ENCODE measurements at regions not wholly inside any gene's neighbourhood (a gene's known extent, or its start where the extent isn't known, plus 50 kb on each side); places are given as distances from the start of the nearest gene placed in this dataset.
"Not testable (repeated sequence)": the region's sequence is repeated elsewhere in the genome, so short reads cannot be mapped to it uniquely, and the experiment has no call there.

DNA sequence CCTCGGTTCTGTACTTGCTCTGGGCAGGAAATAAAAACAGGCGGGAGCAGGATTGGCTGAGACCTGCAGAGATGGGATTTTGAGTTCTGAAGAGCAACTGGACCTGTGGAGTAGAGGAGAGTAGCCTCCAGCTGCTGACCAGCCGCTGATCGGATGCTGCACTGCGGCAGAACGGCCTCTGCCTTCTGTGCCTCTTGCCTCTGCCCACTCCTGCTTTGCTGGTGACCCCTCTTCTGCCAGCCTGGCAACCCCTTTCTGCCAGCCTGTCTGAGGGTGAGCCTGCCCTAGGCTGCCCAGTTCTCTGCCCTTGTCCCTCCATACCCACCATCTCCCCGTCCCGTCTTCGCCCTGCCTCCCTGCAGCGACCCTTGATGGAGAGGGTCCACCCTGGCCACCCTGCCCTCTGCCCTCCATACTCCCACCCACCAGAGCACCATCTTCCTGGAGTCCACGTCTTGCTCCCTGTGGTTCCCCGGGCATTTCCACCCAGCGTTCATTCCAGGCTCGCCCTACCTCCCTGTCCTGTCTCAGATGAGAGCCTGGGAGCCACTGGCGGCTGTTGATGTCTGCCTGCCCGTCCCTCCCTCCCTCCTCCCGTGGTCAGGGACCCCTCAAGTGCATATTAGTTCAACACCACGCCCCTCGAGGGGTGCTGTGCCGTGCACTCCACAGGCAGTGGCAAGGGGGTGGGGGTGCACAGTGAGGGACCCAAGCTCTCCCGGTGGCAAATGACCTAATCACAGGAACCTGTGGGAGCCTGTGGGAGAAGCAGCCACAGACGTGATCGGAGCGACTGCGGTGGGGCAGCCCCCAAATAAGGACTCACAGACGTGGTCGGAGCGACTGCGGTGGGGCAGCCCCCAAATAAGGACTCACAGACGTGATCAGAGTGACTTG is 863.3 kb downstream of the TBC1D22A start:
- in situ Hi-C loops (cut with MboI; ENCODE audit: low sequenced_read_pairs) = no loop called here

GRCh38 chr22:47625013-47625385 is 862.5 kb downstream of the TBC1D22A start:
- in situ Hi-C loops (cut with MboI; ENCODE audit: low sequenced_read_pairs) = no loop called here

GRCh38 chr22:47624252-47625012 is 862.0 kb downstream of the TBC1D22A start:
- in situ Hi-C loops (cut with MboI; ENCODE audit: low sequenced_read_pairs) = no loop called here

DNA sequence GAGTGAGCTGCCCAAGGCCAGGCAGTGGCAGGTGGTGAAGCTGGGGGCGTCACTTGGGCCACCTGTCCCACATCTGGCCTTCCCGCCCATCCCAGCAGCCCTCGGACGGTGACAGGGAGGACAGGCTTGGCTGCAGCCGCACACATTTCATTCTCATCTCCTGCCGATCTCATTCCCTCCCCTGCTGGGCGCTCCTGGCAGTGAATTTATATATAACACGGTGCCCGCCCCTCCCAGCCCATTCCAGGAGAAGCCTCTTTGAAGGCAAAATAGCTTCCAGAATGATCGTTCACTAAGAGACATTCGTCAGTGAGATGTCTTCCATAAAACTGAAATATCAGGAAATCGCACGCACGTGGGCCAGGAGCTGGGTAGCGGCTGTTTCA is 861.3 kb downstream of the TBC1D22A start:
- in situ Hi-C loops (cut with MboI; ENCODE audit: low sequenced_read_pairs) = no loop called here

DNA sequence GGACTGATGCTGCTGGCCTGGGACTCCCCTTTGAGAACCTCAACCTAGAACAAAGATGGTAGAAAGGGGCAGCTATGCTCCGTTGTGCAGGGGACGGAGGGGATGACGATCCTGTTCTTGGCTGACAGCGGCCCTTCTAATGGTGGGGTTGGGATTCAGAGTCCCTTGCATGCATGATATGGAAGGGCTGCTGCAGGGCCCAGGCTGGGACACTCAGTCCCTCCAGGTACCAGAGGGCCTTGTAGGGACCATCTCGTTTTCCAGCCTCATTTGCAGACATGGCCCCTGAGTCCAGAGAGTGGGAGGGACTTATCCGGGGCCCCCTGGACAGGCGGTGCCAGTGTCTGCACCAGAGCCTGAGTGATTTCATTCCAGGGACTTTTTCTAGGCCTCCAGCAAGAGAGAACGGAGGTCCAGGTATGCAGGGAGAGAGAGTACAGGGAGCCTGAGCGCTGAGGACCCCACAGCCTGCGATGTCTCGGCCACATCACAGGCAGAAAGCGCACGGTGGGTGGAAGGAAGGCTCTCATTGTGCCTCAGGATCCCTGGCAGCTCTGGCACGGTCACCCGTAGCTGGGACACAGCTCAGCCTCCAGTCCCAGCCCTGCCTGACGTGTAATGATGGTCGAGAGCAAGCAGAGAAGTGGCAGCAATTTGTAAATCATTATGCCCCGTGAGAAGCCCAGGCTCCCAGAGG is 860.8 kb downstream of the TBC1D22A start:
- in situ Hi-C loops (cut with MboI; ENCODE audit: low sequenced_read_pairs) = no loop called here

DNA sequence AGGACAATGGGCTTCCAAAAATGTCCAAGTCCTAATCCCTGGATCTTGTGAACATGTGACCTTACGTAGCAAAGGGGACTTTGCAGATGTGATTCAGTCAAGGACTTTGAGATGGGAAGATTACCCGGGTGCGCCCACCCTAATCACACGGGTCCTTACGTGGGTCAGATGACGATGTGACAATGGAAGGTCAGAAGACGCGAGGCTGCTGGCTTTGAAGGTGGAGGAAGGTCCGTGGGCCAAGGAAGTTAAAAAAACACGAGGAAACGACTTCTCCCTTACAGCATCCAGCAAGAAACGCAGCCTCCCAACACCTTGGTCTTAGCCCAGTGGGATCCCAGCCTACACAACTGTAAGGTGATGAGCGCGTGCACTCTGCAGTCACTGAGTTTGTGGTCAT is 860.1 kb downstream of the TBC1D22A start:
- in situ Hi-C loops (cut with MboI; ENCODE audit: low sequenced_read_pairs) = no loop called here

- in situ Hi-C loops (cut with MboI; ENCODE audit: low sequenced_read_pairs) = no loop called here
These were observed 858.8 kb downstream of the TBC1D22A start for GRCh38 chr22:47621253-47621652.

- in situ Hi-C loops (cut with MboI; ENCODE audit: low sequenced_read_pairs) = no loop called here
These were observed 857.9 kb downstream of the TBC1D22A start for GRCh38 chr22:47620391-47620790.

DNA sequence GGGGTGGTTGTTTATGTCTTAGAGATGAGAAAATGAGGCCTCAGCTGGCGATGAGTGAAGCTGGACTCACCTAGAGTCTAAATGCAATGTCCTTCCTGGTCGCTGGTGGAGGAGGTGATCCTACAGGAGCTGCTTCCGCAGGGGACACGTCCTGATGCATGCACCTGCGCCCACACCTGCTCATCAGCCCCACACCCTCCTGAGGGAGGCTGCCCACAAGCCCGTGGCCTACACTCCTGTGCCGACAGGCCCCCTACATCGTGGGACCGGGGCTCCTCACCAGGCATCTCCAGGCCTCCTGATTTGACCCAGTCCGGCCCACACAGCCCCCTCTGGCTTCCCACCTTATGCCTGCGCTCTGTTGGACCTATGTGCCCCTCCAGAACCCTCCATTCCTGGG is 857.2 kb downstream of the TBC1D22A start:
- in situ Hi-C loops (cut with MboI; ENCODE audit: low sequenced_read_pairs) = no loop called here

GRCh38 chr22:47618180-47619010 is 855.9 kb downstream of the TBC1D22A start:
- in situ Hi-C loops (cut with MboI; ENCODE audit: low sequenced_read_pairs) = no loop called here

- in situ Hi-C loops (cut with MboI; ENCODE audit: low sequenced_read_pairs) = no loop called here
These were observed 854.7 kb downstream of the TBC1D22A start for GRCh38 chr22:47617186-47617585.

DNA sequence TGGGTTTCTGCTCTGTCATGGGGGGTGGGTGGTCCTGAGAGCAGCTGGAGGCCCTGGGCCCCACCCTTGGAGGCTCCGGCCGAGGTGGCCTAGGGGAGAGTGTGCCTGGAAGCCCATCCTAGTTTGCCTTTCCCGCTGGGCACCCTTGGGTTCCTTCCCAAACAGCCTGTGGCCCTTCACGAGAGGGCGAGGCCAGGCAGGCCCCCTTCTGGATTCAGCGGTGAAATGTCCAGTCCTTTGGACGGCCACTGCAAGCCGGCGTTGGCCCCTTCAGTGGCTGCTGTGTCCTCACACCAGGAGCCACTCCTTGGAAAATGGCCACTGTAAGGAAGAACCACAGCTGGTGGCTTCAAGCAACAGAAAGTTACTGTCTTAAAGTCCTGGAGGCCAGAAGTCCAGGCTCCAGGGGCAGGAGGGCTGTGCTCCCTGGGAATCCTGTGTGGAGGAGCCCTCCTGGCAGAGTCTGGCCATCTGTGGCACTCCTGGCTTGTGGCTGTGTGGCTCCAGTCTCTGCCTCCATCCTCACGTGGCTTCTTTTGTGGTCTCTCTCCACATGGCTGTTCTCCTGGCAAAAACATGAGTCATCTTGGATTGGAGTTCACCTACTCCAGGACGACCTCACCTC is 854.1 kb downstream of the TBC1D22A start:
- in situ Hi-C loops (cut with MboI; ENCODE audit: low sequenced_read_pairs) = no loop called here

DNA sequence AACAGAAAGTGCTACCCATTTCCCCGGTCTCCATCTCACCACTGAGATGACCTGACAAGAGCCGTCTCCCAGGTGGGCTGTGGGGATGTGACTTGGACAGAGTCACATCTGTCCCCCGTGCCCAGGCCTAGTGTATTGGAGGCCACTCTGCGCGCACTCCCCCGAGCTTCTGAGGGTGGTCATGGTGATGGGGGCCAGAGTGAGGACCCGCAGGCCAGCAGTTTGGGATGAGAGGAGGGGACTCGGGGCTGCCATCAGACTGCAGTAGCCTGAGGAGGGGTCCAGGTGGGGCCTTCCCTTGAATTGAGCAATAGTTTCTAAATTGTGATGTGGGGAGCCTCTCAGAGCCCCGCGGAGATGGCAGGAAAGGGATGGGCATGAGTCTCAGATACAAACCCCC is 852.6 kb downstream of the TBC1D22A start:
- in situ Hi-C loops (cut with MboI; ENCODE audit: low sequenced_read_pairs) = no loop called here

DNA sequence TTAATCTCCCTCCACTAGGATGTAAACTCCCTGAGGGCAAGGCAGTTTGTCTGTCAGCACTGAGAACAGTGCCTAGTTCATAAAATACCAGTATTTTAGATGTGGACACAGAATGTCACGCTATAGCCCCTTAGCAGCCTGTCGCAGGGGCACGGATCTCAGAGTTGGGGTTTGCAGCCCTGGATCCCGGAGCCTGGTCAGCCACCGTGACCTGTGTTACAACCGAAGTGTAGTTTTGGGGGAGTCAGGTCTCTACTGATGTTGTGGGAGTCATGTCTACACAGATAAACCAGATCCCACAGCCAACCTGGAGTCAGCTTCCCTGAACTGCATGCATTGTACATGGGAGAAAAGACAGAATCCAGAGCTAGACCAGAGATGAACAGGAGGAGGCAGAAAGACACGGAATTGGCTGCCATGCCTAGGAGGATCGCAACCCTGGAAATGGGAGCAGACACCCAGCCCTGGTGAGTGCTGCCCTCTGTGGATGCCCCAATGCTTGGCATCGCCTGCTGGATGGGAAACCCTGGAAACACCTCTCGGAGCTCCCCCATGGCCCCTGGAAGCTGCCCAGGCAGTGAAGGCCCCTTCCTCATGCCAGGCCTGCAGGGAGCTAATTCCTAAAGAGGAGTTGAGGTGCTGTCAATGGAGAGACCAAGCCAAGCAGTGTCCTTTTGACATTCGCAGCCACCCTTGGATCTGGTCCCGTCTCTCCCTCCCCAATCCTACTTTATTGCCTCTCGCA is 851.3 kb downstream of the TBC1D22A start:
- in situ Hi-C loops (cut with MboI; ENCODE audit: low sequenced_read_pairs) = no loop called here

GRCh38 chr22:47613181-47613580 is 850.7 kb downstream of the TBC1D22A start:
- in situ Hi-C loops (cut with MboI; ENCODE audit: low sequenced_read_pairs) = not testable (repeated sequence)

GRCh38 chr22:47612311-47612910 is 850.0 kb downstream of the TBC1D22A start:
- in situ Hi-C loops (cut with MboI; ENCODE audit: low sequenced_read_pairs) = no loop called here

DNA sequence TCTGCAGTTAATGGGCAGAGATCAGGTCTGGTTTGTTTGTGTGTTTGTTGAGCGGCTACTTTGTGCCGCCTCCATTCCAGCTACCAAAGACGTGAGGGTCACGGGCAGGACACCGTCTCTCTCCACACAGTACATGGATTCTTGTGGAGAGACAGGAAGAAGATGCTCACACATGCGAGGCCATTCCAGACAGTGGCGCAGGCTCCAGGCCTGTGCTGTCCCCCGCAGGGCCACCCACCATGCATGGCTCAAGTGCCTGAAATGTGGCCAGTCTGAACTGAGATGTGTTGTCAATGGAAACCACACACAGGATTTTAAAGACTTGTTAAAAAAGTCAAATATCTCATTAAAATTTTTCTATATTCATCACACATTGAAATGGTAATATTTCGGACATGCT is 848.3 kb downstream of the TBC1D22A start:
- in situ Hi-C loops (cut with MboI; ENCODE audit: low sequenced_read_pairs) = no loop called here

- in situ Hi-C loops (cut with MboI; ENCODE audit: low sequenced_read_pairs) = no loop called here
These were observed 847.8 kb downstream of the TBC1D22A start for GRCh38 chr22:47610281-47610680.

DNA sequence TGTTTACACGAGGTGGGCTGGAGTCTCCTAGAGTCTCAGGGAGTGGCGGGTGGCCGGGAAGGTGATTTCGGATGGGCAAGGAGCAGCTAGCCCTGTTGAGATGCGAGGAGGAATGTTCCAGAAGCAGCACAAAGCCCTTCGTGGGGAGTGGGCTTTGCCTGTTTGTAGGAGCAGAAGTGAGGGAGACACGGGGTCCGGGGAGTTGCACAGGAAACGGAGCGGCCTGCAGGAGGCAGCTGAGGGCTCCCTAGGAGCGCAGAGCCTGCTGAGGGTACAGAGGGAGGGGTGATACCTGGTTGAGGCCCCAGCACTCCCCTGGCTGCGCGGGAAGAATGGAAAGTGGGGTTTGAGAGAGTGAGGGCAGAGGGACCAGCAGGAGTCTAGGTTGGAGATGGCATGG is 847.2 kb downstream of the TBC1D22A start:
- in situ Hi-C loops (cut with MboI; ENCODE audit: low sequenced_read_pairs) = no loop called here
